Activated B cell treated with CpG ODN at 0.5 μM for 24 hours (primary cell): ENCODE measurements at regions not wholly inside any gene's neighbourhood (a gene's known extent, or its start where the extent isn't known, plus 50 kb on each side); places are given as distances from the start of the nearest gene placed in this dataset.

Source experiments
- ATAC-seq: fragments of 200-7000 bp; cut with Tn5 transposase; one replicate; pipeline ENCODE4 v1.10.0; 2021; ENCODE audit warnings: low read depth, mild to moderate bottlenecking, moderate library complexity
- CTCF ChIA-PET: fragments of 350-600 bp; sonication (Branson Sonifier 250); formaldehyde crosslinking; loops from one replicate; lab custom pipeline; 2021; ENCODE audit warnings: antibody characterized with exemption; lab: Charles Lee
- POLR2A ChIA-PET: fragments of 350-600 bp; sonication (Branson Sonifier 250); formaldehyde crosslinking; loops from one replicate; lab custom pipeline; 2021; ENCODE audit warnings: antibody characterized with exemption; lab: Charles Lee
- DNase-seq: peaks from one replicate; pipeline ENCODE4 v3.0.0; 2022
- H3K27ac Mint-ChIP-seq: one replicate; pipeline ENCODE4 v1.8.0; 2020; ENCODE audit warnings: mixed read lengths
- H3K27me3 Mint-ChIP-seq: one replicate; pipeline ENCODE4 v1.8.0; 2021; ENCODE audit warnings: mixed read lengths
- H3K36me3 Mint-ChIP-seq: one replicate; pipeline ENCODE4 v1.8.0; 2021; ENCODE audit warnings: low read depth, mixed read lengths
- H3K4me1 Mint-ChIP-seq: one replicate; pipeline ENCODE4 v1.8.0; 2021; ENCODE audit warnings: mixed read lengths
- H3K4me3 Mint-ChIP-seq: one replicate; pipeline ENCODE4 v1.8.0; 2020; ENCODE audit warnings: mild to moderate bottlenecking, mixed read lengths
- H3K9me3 Mint-ChIP-seq: one replicate; pipeline ENCODE4 v1.8.0; 2020; ENCODE audit warnings: mixed read lengths
- CTCF ChIP-seq: fragments of 200-600 bp; IDR thresholded peaks from one replicate; pipeline ENCODE4 v1.8.0; 2022; ENCODE audit warnings: antibody characterized with exemption, mild to moderate bottlenecking
- intact Hi-C: fragments of 100-400 bp; cut with micrococcal nuclease; formaldehyde crosslinking; loops from one replicate; pipeline ENCODE4 v1.15.1; 2024

DNA sequence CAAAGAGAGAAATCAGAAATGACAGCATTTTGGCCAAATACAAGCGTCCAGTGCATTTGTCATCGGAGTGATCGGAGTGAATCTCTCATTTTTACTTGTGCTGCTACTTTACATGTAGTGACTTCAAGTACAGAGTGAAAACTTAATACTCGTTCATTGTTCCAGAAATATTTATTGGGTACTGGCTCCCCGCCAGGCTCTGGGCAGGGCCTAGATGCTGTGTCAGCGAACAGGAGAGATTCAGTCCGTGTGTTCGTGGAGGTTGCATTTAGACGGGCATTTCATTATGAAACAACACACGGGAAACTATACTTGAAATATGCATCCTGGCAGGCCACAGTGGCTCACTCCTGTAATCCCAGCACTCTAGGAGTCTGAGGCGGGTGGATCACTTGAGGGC lies 727.2 kb upstream of the RBFOX1 start:
- ChIA-PET POLR2A (no interaction called here), CTCF (no interaction called here)
- no peak overlapping the region for H3K4me3 Mint-ChIP-seq
- DNase-seq = no peak
- no peak for ATAC-seq
- H3K27me3 Mint-ChIP-seq = no peaks in the 10 kb centered on the region
- no peaks in the 10 kb centered on the region for H3K9me3 Mint-ChIP-seq
- no peaks in the 10 kb centered on the region for H3K4me1 Mint-ChIP-seq
- no peak overlapping the region for H3K27ac Mint-ChIP-seq
- no peaks in the 10 kb centered on the region for H3K36me3 Mint-ChIP-seq
- TF ChIP-seq CTCF = no peak
- intact Hi-C loops = no loop called here

GRCh38 chr16:6603780-6604325 lies 728.8 kb upstream of the RBFOX1 start:
- POLR2A ChIA-PET = no interaction called here
- no peaks in the 10 kb centered on the region for H3K9me3 Mint-ChIP-seq

DNA sequence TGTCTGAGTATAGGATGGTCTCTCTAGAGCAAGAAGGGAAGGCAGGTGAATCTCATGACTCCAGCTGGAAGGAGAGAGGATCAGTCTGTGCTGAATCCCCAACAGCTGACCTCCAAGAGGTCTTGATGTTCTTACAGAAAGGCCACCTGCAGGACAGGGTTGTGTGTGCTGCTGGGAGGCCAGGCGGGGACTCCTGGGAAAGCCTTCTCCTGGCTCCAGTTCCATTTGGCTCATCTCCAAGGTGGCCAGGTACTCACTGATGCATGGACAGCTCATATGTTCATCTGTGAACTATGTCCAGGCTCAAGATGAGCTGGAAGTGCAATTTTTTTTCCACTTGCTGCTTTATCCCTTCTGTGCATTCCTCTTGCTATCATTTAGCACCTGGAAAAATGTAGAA lies 730.2 kb upstream of the RBFOX1 start:
- H3K4me3 Mint-ChIP-seq = no peak overlapping the region
- no peak for DNase-seq
- H3K9me3 Mint-ChIP-seq = no peaks in the 10 kb centered on the region
- ATAC-seq = no peak
- no peak for TF ChIP-seq CTCF
- no peak overlapping the region for H3K27ac Mint-ChIP-seq
- H3K4me1 Mint-ChIP-seq = no peaks in the 10 kb centered on the region
- POLR2A ChIA-PET = no interaction called here
- H3K27me3 Mint-ChIP-seq = no peaks in the 10 kb centered on the region
- CTCF ChIA-PET = no interaction called here
- H3K36me3 Mint-ChIP-seq = no peaks in the 10 kb centered on the region
- intact Hi-C loops = no loop called here

More at GRCh38 chr16:6603780-6604325, 728.8 kb upstream of the RBFOX1 start:
- H3K27me3 Mint-ChIP-seq = no peaks in the 10 kb centered on the region
- H3K36me3 Mint-ChIP-seq = no peaks in the 10 kb centered on the region
- no peaks in the 10 kb centered on the region for H3K4me1 Mint-ChIP-seq
- DNase-seq = no peak
- intact Hi-C loops = no loop called here
- no peak overlapping the region for H3K4me3 Mint-ChIP-seq
- ATAC-seq = no peak
- CTCF ChIA-PET = no interaction called here
- H3K27ac Mint-ChIP-seq = no peak overlapping the region
- no peak for TF ChIP-seq CTCF

- no peaks in the 10 kb centered on the region for H3K27me3 Mint-ChIP-seq
- no peaks in the 10 kb centered on the region for H3K36me3 Mint-ChIP-seq
- DNase-seq (no peak), ATAC-seq (no peak)
- H3K4me3 Mint-ChIP-seq = no peak overlapping the region
- POLR2A ChIA-PET = no interaction called here
- no peak for TF ChIP-seq CTCF
- no peaks in the 10 kb centered on the region for H3K4me1 Mint-ChIP-seq
- CTCF ChIA-PET = no interaction called here
- H3K9me3 Mint-ChIP-seq = no peaks in the 10 kb centered on the region
- intact Hi-C loops = no loop called here
- H3K27ac Mint-ChIP-seq = no peak overlapping the region
Measured at GRCh38 chr16:6600167-6600566, 732.5 kb upstream of the RBFOX1 start.

DNA sequence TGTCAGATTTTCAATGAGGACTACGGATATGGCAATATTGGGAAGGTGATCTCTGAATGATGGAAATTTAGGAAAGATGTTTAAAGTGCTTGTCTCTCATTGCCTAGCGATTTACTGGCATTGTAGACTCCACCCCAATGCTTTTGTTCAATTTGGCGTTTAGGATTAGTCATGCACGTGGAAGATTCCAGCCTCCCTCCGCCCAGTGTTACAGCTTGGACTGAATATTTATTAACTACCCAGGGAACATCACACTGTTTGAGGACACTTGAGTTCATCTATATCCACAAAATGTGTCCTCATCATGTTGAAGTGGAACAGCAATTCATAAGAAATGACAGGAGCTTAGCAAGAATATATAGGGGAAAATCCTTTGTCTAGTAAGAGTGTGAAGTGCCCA lies 738.8 kb upstream of the RBFOX1 start:
- Mint-ChIP-seq H3K27me3 (no peaks in the 10 kb centered on the region), H3K36me3 (no peaks in the 10 kb centered on the region), H3K9me3 (peaks cover 3% of the 10 kb centered on the region), H3K27ac (no peak overlapping the region), H3K4me1 (no peaks in the 10 kb centered on the region), H3K4me3 (no peak overlapping the region)
- DNase-seq (no peak), ATAC-seq (no peak)
- ChIA-PET POLR2A (no interaction called here), CTCF (no interaction called here)
- no peak for TF ChIP-seq CTCF
- intact Hi-C loops = no loop called here
